Skeletal muscle satellite cell (primary cell): ENCODE measurements at regions not wholly inside any gene's neighbourhood (a gene's known extent, or its start where the extent isn't known, plus 50 kb on each side); places are given as distances from the start of the nearest gene placed in this dataset.

Experiments
- H3K27me3 ChIP-seq: 2 replicates; pipeline ENCODE4 v1.7.0; 2013; ENCODE audit warnings: low read length; ENCODE audit not compliant: control insufficient read depth, insufficient read depth
- H3K36me3 ChIP-seq: 2 replicates; pipeline ENCODE4 v1.7.0; 2013; ENCODE audit warnings: mild to moderate bottlenecking, control low read depth, low read length; ENCODE audit not compliant: insufficient read depth
- H3K4me1 ChIP-seq: 2 replicates; pipeline ENCODE4 v1.7.0; 2013; ENCODE audit warnings: low read length; ENCODE audit not compliant: control insufficient read depth, insufficient read depth
- H3K4me2 ChIP-seq: 2 replicates; pipeline ENCODE4 v1.7.0; 2013; ENCODE audit warnings: mild to moderate bottlenecking, low read length
- H3K4me3 ChIP-seq: 2 replicates; pipeline ENCODE4 v1.7.0; 2013; ENCODE audit warnings: low read length
- H3K9ac ChIP-seq: 2 replicates; pipeline ENCODE4 v1.7.0; 2013; ENCODE audit warnings: mild to moderate bottlenecking, low read depth, low read length, moderate library complexity
- H3K9me3 ChIP-seq: replicated peaks from 2 replicates; pipeline ENCODE4 v1.7.0; 2013; ENCODE audit warnings: mild to moderate bottlenecking, control low read depth, low read length

GRCh38 chr3:150251187-150252062 lies 156.7 kb upstream of the TSC22D2 start:
- Histone ChIP-seq H3K9ac (no peak overlapping the region), H3K27me3 (no peaks in the 10 kb centered on the region), H3K9me3 (no peaks in the 10 kb centered on the region), H3K4me2 (no peak overlapping the region), H3K4me3 (no peak overlapping the region), H3K4me1 (peaks cover 54% of the 10 kb centered on the region), H3K36me3 (no peaks in the 10 kb centered on the region)

- no peak overlapping the region for H3K4me3 ChIP-seq
- no peak overlapping the region for H3K4me2 ChIP-seq
- no peaks in the 10 kb centered on the region for H3K27me3 ChIP-seq
- no peaks in the 10 kb centered on the region for H3K36me3 ChIP-seq
- peaks cover 54% of the 10 kb centered on the region for H3K4me1 ChIP-seq
- H3K9ac ChIP-seq: no peak overlapping the region
- no peaks in the 10 kb centered on the region for H3K9me3 ChIP-seq
Measured at GRCh38 chr3:150249779-150250470, 158.2 kb upstream of the TSC22D2 start.

GRCh38 chr3:150248888-150249681 lies 159.0 kb upstream of the TSC22D2 start:
- Histone ChIP-seq H3K9ac (peak overlapping the region; percentile 50), H3K4me3 (no peak overlapping the region)

GRCh38 chr3:150248116-150248887 lies 159.8 kb upstream of the TSC22D2 start:
- no peak overlapping the region for H3K4me3 ChIP-seq
- no peaks in the 10 kb centered on the region for H3K9me3 ChIP-seq
- H3K9ac ChIP-seq: peak overlapping the region; percentile 50
- no peaks in the 10 kb centered on the region for H3K27me3 ChIP-seq
- H3K36me3 ChIP-seq: no peaks in the 10 kb centered on the region
- peaks cover 49% of the 10 kb centered on the region for H3K4me1 ChIP-seq
- peak overlapping the region; percentile 40 for H3K4me2 ChIP-seq

More at GRCh38 chr3:150248888-150249681, 159.0 kb upstream of the TSC22D2 start:
- no peaks in the 10 kb centered on the region for H3K9me3 ChIP-seq
- H3K4me1 ChIP-seq: peaks cover 54% of the 10 kb centered on the region
- no peaks in the 10 kb centered on the region for H3K27me3 ChIP-seq
- no peaks in the 10 kb centered on the region for H3K36me3 ChIP-seq
- H3K4me2 ChIP-seq: peak overlapping the region; percentile 40

- no peak overlapping the region for H3K4me3 ChIP-seq
- no peaks in the 10 kb centered on the region for H3K9me3 ChIP-seq
- H3K9ac ChIP-seq: no peak overlapping the region
- no peaks in the 10 kb centered on the region for H3K36me3 ChIP-seq
- no peaks in the 10 kb centered on the region for H3K27me3 ChIP-seq
- peaks cover 44% of the 10 kb centered on the region for H3K4me1 ChIP-seq
- no peak overlapping the region for H3K4me2 ChIP-seq
Measured at GRCh38 chr3:150247441-150247840, 160.7 kb upstream of the TSC22D2 start.

GRCh38 chr3:150243466-150243865 lies 164.6 kb upstream of the TSC22D2 start:
- Histone ChIP-seq H3K36me3 (no peaks in the 10 kb centered on the region), H3K27me3 (no peaks in the 10 kb centered on the region), H3K4me2 (no peak overlapping the region), H3K4me1 (peaks cover 12% of the 10 kb centered on the region), H3K9me3 (no peaks in the 10 kb centered on the region), H3K9ac (no peak overlapping the region), H3K4me3 (no peak overlapping the region)

GRCh38 chr3:150242220-150242936 lies 165.7 kb upstream of the TSC22D2 start:
- no peak overlapping the region for H3K9ac ChIP-seq
- H3K4me2 ChIP-seq: peak overlapping the region; percentile 21
- no peaks in the 10 kb centered on the region for H3K36me3 ChIP-seq
- H3K27me3 ChIP-seq: no peaks in the 10 kb centered on the region
- peaks cover 17% of the 10 kb centered on the region for H3K4me1 ChIP-seq
- peaks cover 6% of the 10 kb centered on the region for H3K9me3 ChIP-seq
- H3K4me3 ChIP-seq: no peak overlapping the region

- Histone ChIP-seq H3K4me3 (no peak overlapping the region), H3K9ac (no peak overlapping the region), H3K27me3 (no peaks in the 10 kb centered on the region), H3K36me3 (no peaks in the 10 kb centered on the region), H3K4me1 (peaks cover 32% of the 10 kb centered on the region), H3K9me3 (peaks cover 6% of the 10 kb centered on the region), H3K4me2 (no peak overlapping the region)
Measured at GRCh38 chr3:150240891-150241290, 167.2 kb upstream of the TSC22D2 start.

- Histone ChIP-seq H3K27me3 (no peaks in the 10 kb centered on the region), H3K36me3 (no peaks in the 10 kb centered on the region), H3K4me2 (no peak overlapping the region), H3K4me1 (peaks cover 39% of the 10 kb centered on the region), H3K9ac (no peak overlapping the region), H3K4me3 (no peak overlapping the region), H3K9me3 (peaks cover 6% of the 10 kb centered on the region)
Measured at GRCh38 chr3:150239766-150240165, 168.3 kb upstream of the TSC22D2 start.

- Histone ChIP-seq H3K36me3 (no peaks in the 10 kb centered on the region), H3K27me3 (no peaks in the 10 kb centered on the region), H3K4me3 (no peak overlapping the region), H3K9ac (no peak overlapping the region), H3K9me3 (peaks cover 6% of the 10 kb centered on the region), H3K4me2 (no peak overlapping the region), H3K4me1 (peaks cover 39% of the 10 kb centered on the region)
Measured at GRCh38 chr3:150238995-150239619, 169.0 kb upstream of the TSC22D2 start.
